ENCODE measurements at regions not wholly inside any gene's neighbourhood (a gene's known extent, or its start where the extent isn't known, plus 50 kb on each side); places are given as distances from the start of the nearest gene placed in this dataset.

DNA sequence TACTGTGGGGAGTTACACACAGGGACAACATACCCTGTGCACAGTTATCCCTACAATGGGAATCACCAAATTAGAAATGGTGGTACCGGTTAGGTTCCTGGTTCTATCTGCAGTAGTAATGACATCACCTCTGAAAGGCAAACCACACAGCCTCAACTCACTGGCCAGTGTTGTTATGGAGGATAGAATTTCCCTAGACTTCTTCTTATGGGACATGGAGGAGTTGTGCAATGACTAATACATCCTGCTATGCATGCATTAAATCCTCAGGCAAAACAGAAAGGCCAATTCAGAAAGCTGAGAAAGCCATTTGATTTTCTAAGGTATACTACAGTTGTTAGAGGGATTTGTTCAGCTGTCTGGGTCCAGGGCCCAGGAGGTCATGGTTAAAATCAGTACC, 439.3 kb downstream of the TMX3 start:
- H3K36me3 ChIP-seq (ENCODE audit: control insufficient read depth in 2 of 4, insufficient read depth in 4 of 4, low read length in 3 of 4) = no peaks in the 10 kb centered on the region
- TF ChIP-seq ASH2L (IDR thresholded peaks at IDR 0.05; ENCODE audit: low read length) = no peak
- TF ChIP-seq GABPA (IDR thresholded peaks at IDR 0.05; ENCODE audit: borderline replicate concordance, insufficient read depth, low read length) = no peak
- TF ChIP-seq HDAC2 (IDR thresholded peaks at IDR 0.05; ENCODE audit: borderline replicate concordance in 1 of 2, low read depth in 2 of 2, low read length in 2 of 2) = no peak
- TF ChIP-seq RBBP5 (IDR thresholded peaks at IDR 0.05; ENCODE audit: borderline replicate concordance, low read depth, low read length) = no peak
- no peak for TF ChIP-seq TCF12 (IDR thresholded peaks at IDR 0.05; ENCODE audit: low read depth, low read length)
- TF ChIP-seq TEAD4 (IDR thresholded peaks at IDR 0.05; ENCODE audit: low read depth, low read length) = no peak
- no peak for TF ChIP-seq CHD2 (IDR thresholded peaks at IDR 0.05; ENCODE audit: low read length)
- no peak for TF ChIP-seq PHF8 (conservative IDR thresholded peaks at IDR 0.05; ENCODE audit: low read depth, low read length)
- TF ChIP-seq RNF2 (IDR thresholded peaks at IDR 0.05; ENCODE audit: borderline replicate concordance, low read depth, low read length, missing control alignments, poor library complexity, severe bottlenecking) = no peak
- no peak for TF ChIP-seq BACH1 (IDR thresholded peaks at IDR 0.05; ENCODE audit: low read length)
- no peak for TF ChIP-seq SP1 (IDR thresholded peaks at IDR 0.05; ENCODE audit: low read depth, low read length)
- TF ChIP-seq TBP (IDR thresholded peaks at IDR 0.05; ENCODE audit: low read depth, low read length) = no peak
- no peak for TF ChIP-seq SAP30 (IDR thresholded peaks at IDR 0.05; ENCODE audit: insufficient read depth, insufficient replicate concordance, low read length)
- TF ChIP-seq YY1 (IDR thresholded peaks at IDR 0.05; ENCODE audit: low read depth, low read length) = no peak

More for the DNA sequence above, 439.3 kb downstream of the TMX3 start:
- Histone ChIP-seq H3K79me2 (ENCODE audit: control insufficient read depth in 1 of 2, insufficient read depth in 2 of 2, low read length in 2 of 2) (no peaks in the 10 kb centered on the region), H3K4me1 (replicated peaks in 1 of 4; ENCODE audit: control insufficient read depth in 3 of 4, insufficient read depth in 4 of 4, low read length in 3 of 4) (no peaks in the 10 kb centered on the region), H2AK5ac (ENCODE audit: low read depth, low read length) (no peak overlapping the region), H3K9me3 (ENCODE audit: insufficient read depth in 2 of 2, low read depth in 1 of 2, low read length in 1 of 2) (no peaks in the 10 kb centered on the region), H3K27me3 (replicated peaks in 1 of 4; ENCODE audit: control insufficient read depth in 3 of 4, extremely low read depth in 1 of 4, insufficient read depth in 3 of 4, low read length in 3 of 4) (no peaks in the 10 kb centered on the region), H3K14ac (ENCODE audit: insufficient read length) (no peak overlapping the region), H3K9ac (replicated peaks in 1 of 4; ENCODE audit: extremely low read depth in 1 of 4, low read depth in 3 of 4, low read length in 3 of 4) (no peak overlapping the region), H3K4ac (replicated peaks; ENCODE audit: insufficient read length, low read depth, low read length) (no peak overlapping the region), H3K79me1 (ENCODE audit: low read depth, low read length) (no peaks in the 10 kb centered on the region), H4K20me1 (replicated peaks in 1 of 2; ENCODE audit: control insufficient read depth in 1 of 2, insufficient read depth in 2 of 2, low read length in 2 of 2) (no peaks in the 10 kb centered on the region), H4K5ac (ENCODE audit: insufficient read length, low read depth, low read length) (no peak overlapping the region), H2BK15ac (ENCODE audit: low read length) (no peak overlapping the region), H3K27ac (ENCODE audit: low read depth, low read length) (no peak overlapping the region), H3K23me2 (ENCODE audit: low read depth, low read length) (no peaks in the 10 kb centered on the region), H2BK20ac (ENCODE audit: low read length) (no peak overlapping the region), H3K18ac (ENCODE audit: extremely low read depth, low read length) (no peak overlapping the region), H3K4me3 (ENCODE audit: extremely low read depth in 1 of 4, insufficient read depth in 2 of 4, low read depth in 3 of 4, low read length in 4 of 4) (no peak overlapping the region), H2BK120ac (replicated peaks; ENCODE audit: low read depth, low read length) (no peak overlapping the region), H3K23ac (ENCODE audit: insufficient read length) (no peak overlapping the region), H3K56ac (replicated peaks; ENCODE audit: insufficient read length, low read depth, low read length) (no peak overlapping the region), H2AFZ (ENCODE audit: low read length) (peak overlapping the region; percentile 21; the same call in 1 of the 2 replicates), H4K91ac (replicated peaks; ENCODE audit: insufficient read length, low read length) (no peak overlapping the region), H4K8ac (ENCODE audit: extremely low read depth, insufficient read depth, low read length) (no peak overlapping the region), H2BK12ac (ENCODE audit: low read depth, low read length) (no peak overlapping the region), H3K4me2 (ENCODE audit: insufficient read depth in 1 of 2, low read depth in 2 of 2, low read length in 2 of 2) (no peak overlapping the region), H2BK5ac (ENCODE audit: low read depth, low read length) (no peak overlapping the region)
- ChIA-PET CTCF (ENCODE audit: partially characterized antibody) (no interaction called here), POLR2A (ENCODE audit: partially characterized antibody) (no interaction called here)
- FAIRE-seq = no peak
- whole genome bisulfite sequencing, 2 experiments (ENCODE audit: extremely low coverage in 1 of 2, insufficient coverage in 1 of 2, insufficient read length in 1 of 2, insufficient replicate concordance in 2 of 2, low coverage in 1 of 2, low lambda C conversion rate in 2 of 2, missing lambda C conversion rate in 1 of 2) = 76% methylated on average over 1 of the region's 1 CpG; no CpG with 5 or more reads in 1 of the 2 experiments
- DNase-seq (ENCODE audit: low read depth in 1 of 2, low spot score in 2 of 2) = no peak
